ENCODE measurements at regions not wholly inside any gene's neighbourhood (a gene's known extent, or its start where the extent isn't known, plus 50 kb on each side); places are given as distances from the start of the nearest gene placed in this dataset.

GRCh38 chr1:5430911-5431697 lies 561.1 kb downstream of the NPHP4 start:
- no peak for TF ChIP-seq CTCF (IDR thresholded peaks at IDR 0.05; ENCODE audit: control insufficient read depth, insufficient read depth, low read depth, low read length, missing control alignments)
- DNase-seq (ENCODE audit: low read depth), result no peak
- H3K4me3 ChIP-seq (ENCODE audit: control insufficient read depth, low read depth, low read length), result no peak overlapping the region

- no peak for DNase-seq (ENCODE audit: low read depth)
- no peak for TF ChIP-seq CTCF (IDR thresholded peaks at IDR 0.05; ENCODE audit: control insufficient read depth, insufficient read depth, low read depth, low read length, missing control alignments)
- no peak overlapping the region for H3K4me3 ChIP-seq (ENCODE audit: control insufficient read depth, low read depth, low read length)
These were observed 562.1 kb downstream of the NPHP4 start for GRCh38 chr1:5430136-5430535.

- no peak for TF ChIP-seq CTCF (IDR thresholded peaks at IDR 0.05; ENCODE audit: control insufficient read depth, insufficient read depth, low read depth, low read length, missing control alignments)
- no peak for DNase-seq (ENCODE audit: low read depth)
- no peak overlapping the region for H3K4me3 ChIP-seq (ENCODE audit: control insufficient read depth, low read depth, low read length)
These were observed 563.9 kb downstream of the NPHP4 start for GRCh38 chr1:5428351-5428750.

GRCh38 chr1:5427026-5427613 lies 565.1 kb downstream of the NPHP4 start:
- DNase-seq (ENCODE audit: low read depth), result no peak
- TF ChIP-seq CTCF (IDR thresholded peaks at IDR 0.05; ENCODE audit: control insufficient read depth, insufficient read depth, low read depth, low read length, missing control alignments), result no peak
- H3K4me3 ChIP-seq (ENCODE audit: control insufficient read depth, low read depth, low read length), result no peak overlapping the region

GRCh38 chr1:5424802-5425703 lies 567.2 kb downstream of the NPHP4 start:
- TF ChIP-seq CTCF (IDR thresholded peaks at IDR 0.05; ENCODE audit: control insufficient read depth, insufficient read depth, low read depth, low read length, missing control alignments), result no peak
- no peak overlapping the region for H3K4me3 ChIP-seq (ENCODE audit: control insufficient read depth, low read depth, low read length)
- no peak for DNase-seq (ENCODE audit: low read depth)

GRCh38 chr1:5423109-5423508 lies 569.1 kb downstream of the NPHP4 start:
- H3K4me3 ChIP-seq (ENCODE audit: control insufficient read depth, low read depth, low read length), result no peak overlapping the region
- DNase-seq (ENCODE audit: low read depth), result no peak
- TF ChIP-seq CTCF (IDR thresholded peaks at IDR 0.05; ENCODE audit: control insufficient read depth, insufficient read depth, low read depth, low read length, missing control alignments), result no peak
